GM18520 (cell line): ENCODE measurements at regions not wholly inside any gene's neighbourhood (a gene's known extent, or its start where the extent isn't known, plus 50 kb on each side); places are given as distances from the start of the nearest gene placed in this dataset.
"Not testable (repeated sequence)": the region's sequence is repeated elsewhere in the genome, so short reads cannot be mapped to it uniquely, and the experiment has no call there.

Experiments
- ATAC-seq: cut with Tn5 transposase; IDR thresholded peaks from one replicate; pipeline ENCODE4 v1.9.1; 2021; ENCODE audit not compliant: unreplicated experiment

GRCh38 chr5:136749016-136749415 is 383.7 kb upstream of the TRPC7 start:
- ATAC-seq = no peak

- no peak for ATAC-seq
These were observed 377.7 kb upstream of the TRPC7 start for GRCh38 chr5:136743052-136743451.

- ATAC-seq = no peak
These were observed 374.9 kb upstream of the TRPC7 start for GRCh38 chr5:136740228-136740627.

DNA sequence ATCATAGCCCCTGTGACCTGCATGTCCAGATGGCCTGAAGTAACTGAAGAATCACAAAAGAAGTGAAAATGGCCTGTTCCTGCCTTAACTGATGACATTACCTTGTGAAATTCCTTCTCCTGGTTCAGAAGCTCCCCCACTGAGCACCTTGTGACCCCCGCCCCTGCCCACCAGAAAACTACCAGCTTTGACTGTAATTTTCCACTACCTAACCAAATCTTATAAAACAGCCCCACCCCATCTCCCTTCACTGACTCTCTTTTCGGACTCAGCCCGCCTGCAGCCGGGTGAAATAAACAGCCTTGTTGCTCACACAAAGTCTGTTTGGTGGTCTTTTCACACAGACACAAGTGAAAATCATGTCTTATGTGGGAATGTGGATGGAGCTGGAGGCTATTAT is 373.9 kb upstream of the TRPC7 start:
- not testable (repeated sequence) for ATAC-seq

DNA sequence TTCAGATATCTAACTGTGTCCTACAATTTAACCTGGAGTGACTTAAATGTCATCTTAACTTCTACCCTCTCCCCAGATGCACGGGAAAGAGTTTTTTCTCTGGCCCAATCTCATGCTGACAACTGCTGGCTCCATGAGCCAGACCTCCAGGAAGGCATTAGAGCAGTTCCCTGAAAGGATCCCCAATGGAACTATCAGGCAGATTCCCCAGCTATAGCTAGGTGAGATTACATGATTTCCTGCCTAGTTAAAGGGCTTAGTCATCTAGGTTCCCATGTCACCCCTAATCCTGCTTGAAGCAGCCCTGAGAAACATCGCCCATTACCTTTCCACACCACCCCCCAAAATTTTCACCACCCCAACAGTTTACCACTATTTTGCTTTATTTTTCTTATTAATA is 373.5 kb upstream of the TRPC7 start:
- ATAC-seq = no peak

DNA sequence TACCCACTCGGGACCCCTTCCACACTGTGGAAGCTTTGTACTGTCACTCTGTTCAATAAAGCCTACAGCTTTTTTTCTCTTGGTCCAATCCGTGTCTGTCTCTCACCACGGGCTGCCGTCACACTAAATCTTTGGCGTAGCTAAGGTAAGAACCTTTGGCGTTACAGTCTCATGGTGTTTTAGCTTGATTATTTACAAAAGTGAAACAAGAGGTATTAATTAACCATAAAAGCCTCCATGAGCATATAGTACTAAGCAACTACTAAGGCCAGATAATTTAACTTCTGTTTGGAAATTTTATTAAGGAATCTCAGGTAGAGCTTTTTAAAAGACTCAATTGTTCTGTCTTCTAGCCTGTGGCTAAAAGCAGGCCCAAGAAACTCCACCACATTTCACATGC is 370.7 kb upstream of the TRPC7 start:
- ATAC-seq = no peak

- not testable (repeated sequence) for ATAC-seq
These were observed 370.3 kb upstream of the TRPC7 start for GRCh38 chr5:136735611-136736010.

DNA sequence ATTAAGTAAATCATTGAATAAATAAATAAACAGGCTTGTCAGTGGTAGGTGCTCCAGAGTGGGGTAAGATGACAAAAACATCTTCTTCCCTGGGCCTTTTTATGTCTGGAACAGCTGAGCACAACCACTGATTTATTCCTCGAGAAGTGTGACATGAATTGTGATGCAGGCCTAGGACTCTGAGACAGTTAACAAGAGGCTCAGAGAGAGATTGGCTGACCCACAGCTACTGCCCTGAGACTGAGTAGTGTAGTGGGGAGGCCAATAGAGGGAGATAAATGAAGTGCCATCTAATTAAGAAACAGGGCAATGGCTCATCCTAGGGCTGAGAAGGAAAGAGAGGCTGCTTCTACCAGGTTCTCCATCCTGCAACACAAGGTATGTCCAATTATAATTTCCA is 369.3 kb upstream of the TRPC7 start:
- ATAC-seq = no peak

DNA sequence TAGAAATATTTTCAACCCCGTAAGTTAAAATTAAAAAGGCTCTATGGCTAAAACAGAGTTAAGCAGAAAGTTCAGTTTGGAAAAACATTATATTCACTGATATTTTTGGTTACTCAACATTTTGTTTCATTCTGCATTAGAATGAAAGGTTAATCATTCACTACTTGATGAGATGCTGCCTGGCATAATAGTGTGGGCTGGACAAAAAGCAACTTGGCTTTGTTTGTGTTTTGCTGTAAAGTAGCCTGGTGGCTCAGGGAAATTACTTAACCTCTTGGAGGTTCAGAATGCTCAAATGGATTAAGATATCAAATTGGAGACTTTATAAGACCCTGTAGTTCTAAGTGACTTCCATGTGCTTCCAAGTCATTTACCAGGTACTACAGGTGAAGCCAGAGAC is 367.4 kb upstream of the TRPC7 start:
- ATAC-seq = no peak

DNA sequence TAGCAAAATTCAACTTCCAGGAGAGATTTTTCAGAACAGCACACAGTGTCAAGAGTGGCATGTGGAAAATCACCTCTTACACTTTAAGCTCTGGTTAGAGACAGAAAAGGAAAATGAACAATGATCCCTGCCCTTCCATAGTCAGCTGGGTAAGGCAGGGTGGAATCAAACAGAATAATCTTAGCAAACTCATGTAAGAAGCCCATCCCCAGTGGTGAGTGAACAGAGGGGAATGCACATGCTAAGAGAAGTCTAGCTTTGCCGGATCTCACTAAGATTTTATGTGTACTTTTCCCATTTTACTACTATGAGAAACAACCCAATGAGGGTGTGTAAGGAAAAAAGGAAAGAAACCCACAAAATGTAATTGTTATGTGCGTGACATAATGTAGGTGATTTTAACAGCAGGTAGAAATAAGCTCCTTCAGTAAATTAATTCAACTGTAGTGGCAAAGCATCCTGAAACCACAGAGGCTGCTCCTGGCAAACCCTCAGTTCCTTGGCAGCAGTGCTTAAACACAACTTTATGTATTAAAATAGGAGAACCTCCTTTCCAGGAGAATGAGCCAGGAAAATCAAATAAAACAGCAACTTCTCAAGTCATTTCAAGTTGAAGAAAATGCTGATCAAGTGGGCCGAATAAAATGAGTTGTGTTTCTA is 366.0 kb upstream of the TRPC7 start:
- no peak for ATAC-seq

DNA sequence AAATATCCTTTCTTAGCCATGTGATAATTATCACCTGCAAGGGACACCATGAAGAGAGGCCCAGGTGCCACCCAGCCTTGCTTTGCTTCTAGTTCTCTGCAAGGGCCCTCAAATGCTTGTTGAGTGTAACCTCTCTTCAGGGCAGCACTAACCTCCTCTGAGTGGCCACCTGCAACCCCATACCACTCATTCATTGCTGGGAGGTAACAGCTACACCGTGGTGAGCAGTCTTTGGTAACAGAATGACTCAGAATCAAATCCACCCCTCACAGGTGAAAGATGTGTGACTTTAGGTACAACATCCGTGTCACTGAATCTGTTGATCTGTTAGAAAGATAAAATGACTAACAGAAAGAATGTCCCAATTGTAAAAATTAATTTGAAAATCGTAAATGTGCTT is 365.1 kb upstream of the TRPC7 start:
- no peak for ATAC-seq

DNA sequence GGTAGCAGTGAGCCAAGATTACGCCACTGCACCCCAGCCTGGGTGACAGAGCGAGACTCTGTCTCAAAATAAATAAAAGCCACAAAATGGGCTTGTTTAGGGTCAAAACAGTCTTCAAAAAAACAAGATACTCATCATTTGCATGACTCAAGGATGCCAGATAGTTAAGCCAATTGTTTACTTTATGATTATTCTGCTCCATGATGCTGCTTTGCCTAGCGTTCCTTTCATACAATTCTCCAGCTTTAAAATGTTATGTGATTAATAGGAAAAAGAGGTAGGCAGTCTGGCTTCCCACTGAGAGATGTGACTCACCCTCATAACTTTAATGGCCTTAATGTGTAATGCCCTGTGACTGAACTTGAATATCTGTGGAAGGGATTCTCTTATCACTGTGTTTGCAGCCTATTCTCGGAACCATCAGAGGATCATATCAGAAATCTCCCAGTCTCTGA is 364.6 kb upstream of the TRPC7 start:
- ATAC-seq = no peak

- ATAC-seq = no peak
These were observed 361.2 kb upstream of the TRPC7 start for GRCh38 chr5:136726506-136726905.

DNA sequence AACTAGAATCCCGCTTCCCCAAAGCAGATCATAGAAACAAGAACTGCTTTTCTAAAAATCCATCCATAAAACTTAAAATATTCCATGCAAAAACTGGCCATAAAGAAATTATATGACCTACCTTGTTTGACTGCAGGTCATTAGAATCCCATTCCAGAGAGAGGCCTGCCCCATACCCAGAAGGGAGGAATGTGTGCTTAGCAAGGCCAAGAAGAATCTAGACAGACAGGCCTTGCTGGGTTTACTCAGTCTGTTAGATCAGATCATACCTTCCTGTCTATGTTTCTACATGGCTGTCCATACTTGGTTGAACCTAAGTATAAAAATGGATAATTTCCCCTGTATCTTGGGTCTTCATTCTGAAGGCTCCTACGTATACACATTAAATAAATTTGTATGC is 358.8 kb upstream of the TRPC7 start:
- ATAC-seq = no peak

- no peak for ATAC-seq
These were observed 357.2 kb upstream of the TRPC7 start for GRCh38 chr5:136722581-136722980.

DNA sequence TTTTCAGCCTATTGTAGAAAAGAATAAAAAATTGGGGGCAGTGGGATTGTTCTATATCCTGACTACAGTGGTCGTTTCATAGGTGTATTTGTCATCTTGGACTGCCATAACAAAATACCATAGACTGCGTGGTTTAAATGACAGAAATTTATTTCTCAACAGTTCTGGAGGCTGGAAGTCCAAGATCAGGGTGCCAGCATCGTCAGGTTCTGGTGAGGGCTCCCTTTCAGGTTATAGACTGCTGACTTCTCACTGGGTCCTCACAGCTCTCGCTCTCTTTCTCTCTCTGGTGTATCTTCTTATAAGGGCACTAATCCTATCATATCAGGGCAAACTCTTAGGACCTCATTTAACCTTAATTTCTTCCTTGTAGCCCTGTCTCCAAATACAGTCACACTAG is 356.7 kb upstream of the TRPC7 start:
- no peak for ATAC-seq

DNA sequence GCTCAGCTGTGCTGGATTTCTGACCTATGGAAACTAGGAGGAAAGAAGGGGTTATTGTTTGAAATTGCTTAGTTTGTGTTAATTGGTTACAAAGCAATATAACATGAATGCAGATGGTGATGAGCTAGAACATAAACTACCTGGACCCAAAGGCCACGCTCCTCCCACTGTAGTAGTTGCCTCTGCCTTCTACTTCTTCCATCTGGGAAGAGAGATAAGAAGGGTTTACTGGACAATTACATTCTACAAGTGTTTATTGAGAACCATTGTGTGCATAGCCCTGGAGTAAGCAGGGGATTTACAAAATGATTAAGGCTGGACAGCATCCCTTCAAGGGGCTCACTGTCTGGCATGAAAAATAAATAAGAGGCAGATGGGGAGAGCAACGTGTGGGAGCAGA is 355.3 kb upstream of the TRPC7 start:
- no peak for ATAC-seq

DNA sequence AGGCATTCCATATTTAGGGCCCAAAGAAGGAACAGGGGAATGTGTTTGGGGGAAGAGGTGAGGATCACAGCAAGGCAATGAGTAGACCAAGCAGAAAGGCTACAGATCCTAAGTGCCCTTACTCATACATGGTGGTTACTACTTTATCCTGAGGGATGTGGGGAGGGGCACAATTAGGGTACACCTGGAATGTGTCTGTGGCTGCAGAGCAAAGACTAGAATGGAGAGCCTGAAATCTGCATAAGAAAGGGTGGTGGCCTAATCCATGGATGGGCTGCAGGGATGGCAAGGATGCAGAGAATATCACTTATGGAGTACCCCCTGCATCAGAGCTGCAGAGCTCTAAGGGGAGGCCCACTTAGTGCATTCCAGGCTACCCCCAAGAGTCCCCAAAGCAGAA is 352.6 kb upstream of the TRPC7 start:
- no peak for ATAC-seq

- ATAC-seq = no peak
These were observed 348.9 kb upstream of the TRPC7 start for GRCh38 chr5:136714286-136714685.

- ATAC-seq = no peak
These were observed 347.3 kb upstream of the TRPC7 start for GRCh38 chr5:136712628-136713027.

GRCh38 chr5:136710834-136711233 is 345.5 kb upstream of the TRPC7 start:
- no peak for ATAC-seq

DNA sequence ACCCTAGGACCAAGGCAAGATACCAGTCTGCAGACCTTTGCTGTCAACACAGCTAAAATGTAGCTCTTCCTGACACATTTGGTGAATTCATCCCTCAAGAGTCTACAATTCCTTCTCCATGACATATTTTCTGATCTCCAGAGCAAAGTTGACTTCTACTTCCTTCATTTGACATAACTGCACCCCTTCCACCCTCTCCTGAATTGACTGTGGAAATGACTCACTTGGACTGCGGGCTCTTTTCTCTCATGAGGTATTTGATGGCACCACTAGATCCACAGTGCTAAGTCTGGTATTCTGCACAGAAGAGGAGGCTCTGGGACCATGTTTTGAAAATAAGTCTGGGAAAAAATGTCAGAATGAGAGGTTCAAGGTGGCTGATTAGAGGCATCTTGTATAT is 338.4 kb upstream of the TRPC7 start:
- no peak for ATAC-seq

DNA sequence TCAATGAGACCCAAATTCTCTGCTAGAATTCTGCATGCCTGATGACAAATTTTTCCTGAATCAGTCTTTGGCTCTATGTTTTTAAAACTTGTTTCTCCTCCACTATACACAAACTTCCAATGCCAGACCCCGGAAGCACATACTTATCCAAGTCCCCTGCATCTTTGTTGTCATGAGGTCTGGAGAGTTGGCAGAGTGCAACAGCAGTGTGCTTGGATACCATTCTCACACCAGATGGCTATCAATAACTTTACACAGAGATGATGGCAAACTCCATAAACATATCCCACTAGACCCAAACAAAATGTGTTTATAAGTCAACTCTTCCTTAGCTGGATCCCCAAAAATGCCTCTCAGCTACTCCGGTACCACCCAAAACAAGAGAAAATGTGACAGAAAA is 337.7 kb upstream of the TRPC7 start:
- no peak for ATAC-seq
